Suprapubic skin (tissue), 3 donors: ENCODE measurements at regions not wholly inside any gene's neighbourhood (a gene's known extent, or its start where the extent isn't known, plus 50 kb on each side); places are given as distances from the start of the nearest gene placed in this dataset.

ENCODE experiments used
- POLR2A ChIP-seq, 2 donors: fragments of 450-650 bp; IDR thresholded peaks; one replicate each; pipeline ENCODE4 v1.6.1; 2017; ENCODE audit warnings: antibody characterized with exemption in 2 of 2, mild to moderate bottlenecking in 2 of 2, moderate library complexity in 2 of 2
- TF ChIP-seq, protein P1 (sequence below), 2 donors: fragments of 200-600 bp in 1 of 2; fragments of 450-650 bp in 1 of 2; sonication (generic) in 1 of 2; IDR thresholded peaks; one replicate each; pipeline ENCODE4 v1.5.1; 2016 to 2019; ENCODE audit warnings: antibody characterized with exemption in 2 of 2, mild to moderate bottlenecking in 1 of 2, moderate library complexity in 1 of 2

DNA sequence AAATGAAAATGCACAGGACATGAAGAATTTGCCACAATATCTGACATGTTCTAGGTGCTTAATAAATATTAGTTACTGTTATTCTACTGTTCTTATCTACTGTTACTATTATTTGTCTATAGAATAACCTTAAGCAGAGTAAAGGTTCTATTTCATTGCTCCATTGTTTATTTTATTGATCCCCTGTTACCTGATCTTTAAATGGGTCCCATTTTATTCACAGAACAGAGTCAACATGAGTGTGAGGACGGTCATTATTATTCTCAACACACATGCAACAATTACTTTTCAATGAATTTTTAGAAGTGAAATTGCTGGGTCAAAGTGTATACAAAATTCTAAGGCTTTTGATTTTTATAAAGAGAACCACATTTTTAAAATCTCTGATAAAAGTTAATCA is 186.9 kb downstream of the AHR start:
- TF ChIP-seq, protein P1, sequence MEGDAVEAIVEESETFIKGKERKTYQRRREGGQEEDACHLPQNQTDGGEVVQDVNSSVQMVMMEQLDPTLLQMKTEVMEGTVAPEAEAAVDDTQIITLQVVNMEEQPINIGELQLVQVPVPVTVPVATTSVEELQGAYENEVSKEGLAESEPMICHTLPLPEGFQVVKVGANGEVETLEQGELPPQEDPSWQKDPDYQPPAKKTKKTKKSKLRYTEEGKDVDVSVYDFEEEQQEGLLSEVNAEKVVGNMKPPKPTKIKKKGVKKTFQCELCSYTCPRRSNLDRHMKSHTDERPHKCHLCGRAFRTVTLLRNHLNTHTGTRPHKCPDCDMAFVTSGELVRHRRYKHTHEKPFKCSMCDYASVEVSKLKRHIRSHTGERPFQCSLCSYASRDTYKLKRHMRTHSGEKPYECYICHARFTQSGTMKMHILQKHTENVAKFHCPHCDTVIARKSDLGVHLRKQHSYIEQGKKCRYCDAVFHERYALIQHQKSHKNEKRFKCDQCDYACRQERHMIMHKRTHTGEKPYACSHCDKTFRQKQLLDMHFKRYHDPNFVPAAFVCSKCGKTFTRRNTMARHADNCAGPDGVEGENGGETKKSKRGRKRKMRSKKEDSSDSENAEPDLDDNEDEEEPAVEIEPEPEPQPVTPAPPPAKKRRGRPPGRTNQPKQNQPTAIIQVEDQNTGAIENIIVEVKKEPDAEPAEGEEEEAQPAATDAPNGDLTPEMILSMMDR (IDR thresholded peaks at IDR 0.05), result no peak
- TF ChIP-seq POLR2A (IDR thresholded peaks at IDR 0.05), result no peak
